ENCODE measurements at regions not wholly inside any gene's neighbourhood (a gene's known extent, or its start where the extent isn't known, plus 50 kb on each side); places are given as distances from the start of the nearest gene placed in this dataset.

- no peak for TF ChIP-seq POLR2AphosphoS5 (IDR thresholded peaks at IDR 0.05; ENCODE audit: low read depth)
- no peak for TF ChIP-seq CTCF (conservative IDR thresholded peaks at IDR 0.05; ENCODE audit: low read depth in 2 of 2)
- TF ChIP-seq EZH2 (IDR thresholded peaks at IDR 0.05; ENCODE audit: low read depth, unreplicated experiment), result no peak
These were observed 1526.3 kb downstream of the AACS start for GRCh38 chr12:126591533-126591932.
